Heart right ventricle (tissue), 16 donors: ENCODE measurements at regions not wholly inside any gene's neighbourhood (a gene's known extent, or its start where the extent isn't known, plus 50 kb on each side); places are given as distances from the start of the nearest gene placed in this dataset.

Experiments used
- ATAC-seq, 8 donors: fragments of 200-7000 bp; cut with Tn5 transposase; one replicate each; pipeline ENCODE4 v1.9.1; 2020; ENCODE audit warnings: mild to moderate bottlenecking in 8 of 8, moderate library complexity in 8 of 8, moderate number of reproducible peaks in 1 of 8
- DNase-seq, 2 donors: peaks; one replicate each; pipeline ENCODE4 v3.0.0-alpha.2; 2020
- H3K27ac ChIP-seq, 10 donors: fragments of 200-600 bp; sonication (generic) in 2 of 10; one replicate each; pipeline versions ENCODE4 v1.5.0 to v1.8.0; 2020 to 2022; ENCODE audit warnings: mild to moderate bottlenecking in 3 of 10
- H3K27me3 ChIP-seq, 7 donors: fragments of 200-600 bp; one replicate each; pipeline ENCODE4 v1.8.0; 2021 to 2022; ENCODE audit warnings: mild to moderate bottlenecking in 2 of 7
- H3K36me3 ChIP-seq, 9 donors: fragments of 200-600 bp; sonication (generic) in 1 of 9; one replicate each; pipeline versions ENCODE4 v1.5.0 to v1.8.0; 2020 to 2022; ENCODE audit warnings: mild to moderate bottlenecking in 2 of 9
- H3K4me1 ChIP-seq, 9 donors: fragments of 200-600 bp; sonication (generic) in 1 of 9; one replicate each; pipeline versions ENCODE4 v1.5.0 to v1.8.0; 2020 to 2022; ENCODE audit warnings: mild to moderate bottlenecking in 4 of 9
- H3K4me3 ChIP-seq, 10 donors: fragments of 200-600 bp; sonication (generic) in 2 of 10; one replicate each; pipeline versions ENCODE4 v1.5.0 to v1.8.0; 2020 to 2022; ENCODE audit warnings: mild to moderate bottlenecking in 7 of 10, moderate library complexity in 2 of 10
- H3K9me3 ChIP-seq, 11 donors: fragments of 200-600 bp in 10 of 11; sonication (generic) in 2 of 11; one replicate each; pipeline versions ENCODE4 v1.5.0 to v1.8.0; 2013 to 2022; ENCODE audit warnings: mild to moderate bottlenecking in 2 of 11, control low read depth in 1 of 11, moderate library complexity in 1 of 11
- CTCF ChIP-seq, 9 donors: fragments of 200-600 bp; sonication (generic) in 2 of 9; IDR thresholded peaks; one replicate each; pipeline versions ENCODE4 v1.5.0 to v1.8.0; 2021 to 2022; ENCODE audit warnings: antibody characterized with exemption in 9 of 9, mild to moderate bottlenecking in 5 of 9, moderate library complexity in 1 of 9
- WGBS, 2 donors: extraction: QIAGEN DNeasy Blood & Tissue Kit; methylation state at CpG; one replicate each; pipeline ENCODE4 v1.1.7; 2013; ENCODE audit warnings: inconsistent platforms in 1 of 2; 5-methylcytosine and 5-hydroxymethylcytosine counted together
- intact Hi-C, 10 donors: fragments of 100-400 bp; cut with DNase I; formaldehyde crosslinking; loops; one replicate each; pipeline versions ENCODE4 v1.11.1 to v1.14.2; 2022
- donor health status: Arrhythmogenic right ventricular cardiomyopathy.
- donor health status: ischemic (EF 13 %, LVEDD 7.1; RV severe dilation, severe dysfunction).
- donor health status: healthy with polysubstance abuse.
- donor health status: DM: no; HTN: yes; CAD: no.
- donor health status: DM: no; HTN: no; CAD: no.
- donor health status: ischemic (EF 25% LVEDD 6.9; RV normal size, moderate dysfunction).
- donor health status: ischemic (EF 25% LVEDD 5.7; RV mildly dilated, moderate dysfunction).
- donor health status: healthy.
- donor health status: DM: yes; HTN: yes; CAD: no.
- donor health status: Ischemic cardiomyopathy.
- donor health status: ischemic (EF 35%, LVEDD 5.7; RV mildly dilated, moderate dysfunction).
- donor health status: nonischemic (EF 11% LVEDD 7.7; RV severe dilation, severe dysfunction).
- donor health status: DM: yes; HTN: yes; CAD: no.
- donor health status: PGD.
- donor health status: ischemic (EF 29% LVEDD 5.4; RV normal size, mild dysfunction).
- donor health status: nonischemic (EF 23%, LVEDD 6.1; RV moderate dilation, normal function).

DNA sequence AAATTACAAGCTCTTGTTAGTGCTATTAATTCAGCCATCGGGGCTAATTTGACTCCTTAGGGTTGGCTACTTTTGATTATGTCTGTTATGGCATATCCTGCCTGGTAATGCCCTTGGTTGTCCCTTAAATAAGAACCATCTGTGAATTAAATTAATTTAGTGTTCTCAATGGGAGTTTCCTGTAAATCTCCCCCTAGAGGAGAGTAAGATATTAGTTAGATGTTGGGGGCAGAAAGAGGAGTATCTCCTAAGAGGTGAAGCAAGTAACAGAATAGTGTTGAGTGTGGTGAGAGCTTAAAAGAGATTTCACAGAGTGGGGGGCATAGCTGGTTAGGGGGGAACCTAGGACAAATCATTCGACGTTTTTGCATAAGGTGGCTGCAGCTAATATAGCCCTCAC, 1126.9 kb downstream of the JRKL start:
- Histone ChIP-seq H3K4me3 (no peak overlapping the region), H3K4me1 (no peaks in the 10 kb centered on the region), H3K27ac (no peak overlapping the region), H3K27me3 (no peaks in the 10 kb centered on the region), H3K36me3 (no peaks in the 10 kb centered on the region), H3K9me3 (peaks cover 0 to 26% (median 0%) of the 10 kb centered on the region in 11 donors)
- no peak for DNase-seq
- WGBS, 2 donors, result 73 to 77% methylated on average over 3 of the region's 3 CpGs
- ATAC-seq, result no peak
- intact Hi-C loops, result no loop called here
- no peak for TF ChIP-seq CTCF (IDR thresholded peaks at IDR 0.05)

DNA sequence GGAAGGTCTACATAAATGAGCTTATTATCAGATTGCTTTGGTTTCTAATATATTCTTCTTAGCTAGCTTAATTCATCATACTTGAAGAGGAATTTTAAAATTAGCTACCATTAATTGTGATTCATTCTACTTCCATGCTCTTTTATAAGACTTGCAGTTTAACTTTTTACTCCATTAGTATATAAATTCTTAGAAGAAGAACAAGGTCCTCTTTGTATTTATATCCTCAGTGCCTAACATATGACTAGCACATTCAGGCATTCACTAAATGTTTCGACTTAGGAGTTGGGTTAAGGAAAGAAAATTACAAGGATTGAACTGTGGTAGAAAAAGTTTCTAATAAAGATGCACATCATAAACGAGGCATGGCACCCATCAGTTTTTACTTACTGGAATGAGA, 1135.5 kb downstream of the JRKL start:
- Histone ChIP-seq H3K27me3 (no peaks in the 10 kb centered on the region), H3K9me3 (peaks cover 0 to 16% (median 0%) of the 10 kb centered on the region in 11 donors), H3K36me3 (no peaks in the 10 kb centered on the region), H3K27ac (no peak overlapping the region), H3K4me3 (no peak overlapping the region), H3K4me1 (no peaks in the 10 kb centered on the region)
- intact Hi-C loops, result no loop called here
- WGBS, 2 donors, result 57 to 69% methylated on average over 2 of the region's 2 CpGs
- ATAC-seq (no peak), DNase-seq (no peak)
- TF ChIP-seq CTCF (IDR thresholded peaks at IDR 0.05), result no peak

- no peaks in the 10 kb centered on the region for H3K4me1 ChIP-seq
- TF ChIP-seq CTCF (IDR thresholded peaks at IDR 0.05), result no peak
- WGBS, 2 donors, result 95 to 96% methylated on average over 14 of the region's 14 CpGs
- no peaks in the 10 kb centered on the region for H3K27me3 ChIP-seq
- H3K9me3 ChIP-seq, result peaks cover 0 to 30% (median 0%) of the 10 kb centered on the region in 11 donors
- DNase-seq (no peak), ATAC-seq (no peak)
- intact Hi-C loops, result no loop called here
- H3K36me3 ChIP-seq, result no peaks in the 10 kb centered on the region
- no peak overlapping the region for H3K4me3 ChIP-seq
- no peak overlapping the region for H3K27ac ChIP-seq
Measured at GRCh38 chr11:97537407-97538150, 1147.8 kb downstream of the JRKL start.

DNA sequence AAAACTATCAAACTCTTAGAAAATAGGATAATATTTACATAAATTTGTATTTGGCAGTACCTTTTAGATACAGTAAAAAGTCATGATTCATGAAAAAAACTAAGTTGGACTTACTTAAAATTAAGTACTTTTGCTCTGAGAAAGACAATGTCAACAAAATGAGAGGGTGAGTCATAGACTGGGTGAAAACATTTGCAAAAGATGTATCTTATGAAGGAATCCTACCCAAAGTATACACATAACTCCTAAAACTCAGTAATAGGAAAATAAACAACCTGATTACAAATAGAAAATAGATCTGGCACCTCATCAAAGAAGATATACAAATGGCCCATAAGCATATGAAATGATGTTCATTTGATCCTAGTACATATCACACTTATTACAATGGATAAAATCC, 1154.6 kb downstream of the JRKL start:
- Histone ChIP-seq H3K4me1 (no peaks in the 10 kb centered on the region), H3K36me3 (no peaks in the 10 kb centered on the region), H3K9me3 (peaks cover 0 to 25% (median 0%) of the 10 kb centered on the region in 11 donors), H3K27me3 (no peaks in the 10 kb centered on the region), H3K4me3 (no peak overlapping the region), H3K27ac (no peak overlapping the region)
- intact Hi-C loops, result no loop called here
- TF ChIP-seq CTCF (IDR thresholded peaks at IDR 0.05), result no peak
- no peak for DNase-seq
- no peak for ATAC-seq
